SU-DHL-6 (cell line): ENCODE measurements at regions not wholly inside any gene's neighbourhood (a gene's known extent, or its start where the extent isn't known, plus 50 kb on each side); places are given as distances from the start of the nearest gene placed in this dataset.

ENCODE experiments used
- H2AFZ ChIP-seq: fragments of 200-600 bp; sonication (generic); 2 replicates; pipeline ENCODE4 v1.6.1; 2014; ENCODE audit warnings: low read depth, mild to moderate bottlenecking, moderate library complexity, mixed read lengths, antibody characterized with exemption, low read length; ENCODE audit not compliant: severe bottlenecking
- H3F3A ChIP-seq: fragments of 200-600 bp; shearing (Covaris generic); 2 replicates; pipeline ENCODE4 v1.6.0; 2016; ENCODE audit warnings: antibody characterized with exemption, mild to moderate bottlenecking; ENCODE audit not compliant: insufficient read depth
- H3K27ac ChIP-seq: fragments of 200-600 bp; sonication (generic); 2 replicates; pipeline ENCODE4 v1.5.1; 2016; ENCODE audit warnings: low read depth, mild to moderate bottlenecking, low read length, moderate library complexity, mixed read lengths
- H3K27me3 ChIP-seq: fragments of 200-600 bp; sonication (generic), shearing (Covaris generic); 2 replicates; pipeline ENCODE4 v1.6.0; 2014; ENCODE audit warnings: mild to moderate bottlenecking, low read length
- H3K36me3 ChIP-seq: fragments of 200-600 bp; sonication (generic); 2 replicates; pipeline ENCODE4 v1.6.1; 2014; ENCODE audit warnings: mild to moderate bottlenecking, low read length, mixed read lengths
- H3K4me2 ChIP-seq: fragments of 300-600, 200-600 bp; shearing (Covaris generic), sonication (generic); 2 replicates; pipeline ENCODE4 v1.6.0; 2014; ENCODE audit warnings: low read length, low read depth, mild to moderate bottlenecking; ENCODE audit not compliant: poor library complexity, severe bottlenecking
- H3K4me3 ChIP-seq: fragments of 200-600 bp; sonication (generic); 2 replicates; pipeline ENCODE4 v1.5.1; 2014; ENCODE audit warnings: antibody characterized with exemption, low read length, mild to moderate bottlenecking, mixed read lengths; ENCODE audit not compliant: insufficient read depth, poor library complexity, severe bottlenecking
- H3K79me2 ChIP-seq: fragments of 200-600 bp; sonication (generic); 2 replicates; pipeline ENCODE4 v1.6.1; 2014; ENCODE audit warnings: mild to moderate bottlenecking, low read length, moderate library complexity; ENCODE audit not compliant: insufficient read depth
- H3K9ac ChIP-seq: fragments of 200-600 bp; sonication (generic); 2 replicates; pipeline ENCODE4 v1.7.0; 2014; ENCODE audit warnings: mild to moderate bottlenecking, low read length
- H3K9me2 ChIP-seq: fragments of 200-600 bp; sonication (generic); replicated peaks from 2 replicates; pipeline ENCODE4 v1.6.1; 2014; ENCODE audit warnings: low read length; ENCODE audit not compliant: insufficient read depth
- H3K9me3 ChIP-seq: fragments of 200-600 bp; sonication (generic); 2 replicates; pipeline ENCODE4 v1.6.1; 2014; ENCODE audit warnings: low read length, mixed read lengths; ENCODE audit not compliant: insufficient read depth
- H4K20me1 ChIP-seq: fragments of 200-600 bp; sonication (generic); 2 replicates; pipeline ENCODE4 v1.6.1; 2014; ENCODE audit warnings: low read depth, mild to moderate bottlenecking, antibody characterized with exemption, low read length, moderate library complexity, mixed read lengths
- CTCF ChIP-seq: fragments of 200-600 bp; sonication (generic); IDR thresholded peaks from one replicate; pipeline ENCODE4 v1.5.1; 2017; ENCODE audit warnings: antibody characterized with exemption, mild to moderate bottlenecking, low read length, moderate library complexity; ENCODE audit not compliant: insufficient read depth, poor library complexity, severe bottlenecking
- EZH2phosphoT487 ChIP-seq: fragments of 200-600 bp; sonication (generic), shearing (Covaris generic); conservative IDR thresholded peaks from 2 replicates; pipeline ENCODE4 v1.6.1; 2018; ENCODE audit warnings: mild to moderate bottlenecking, antibody characterized with exemption, low read length, moderate library complexity, mixed read lengths

- Histone ChIP-seq H2AFZ (no peak overlapping the region), H3K4me3 (no peak overlapping the region), H3K9me2 (no peaks in the 10 kb centered on the region), H4K20me1 (no peaks in the 10 kb centered on the region), H3K79me2 (no peaks in the 10 kb centered on the region), H3K9me3 (no peaks in the 10 kb centered on the region), H3K9ac (no peak overlapping the region), H3K27me3 (no peaks in the 10 kb centered on the region), H3K36me3 (no peaks in the 10 kb centered on the region), H3K27ac (no peak overlapping the region), H3K4me2 (no peak overlapping the region), H3F3A (no peaks in the 10 kb centered on the region)
- TF ChIP-seq EZH2phosphoT487: no peak
- no peak for TF ChIP-seq CTCF
Measured at GRCh38 chr5:57382655-57383054, 100.0 kb downstream of the ACTBL2 start.

DNA sequence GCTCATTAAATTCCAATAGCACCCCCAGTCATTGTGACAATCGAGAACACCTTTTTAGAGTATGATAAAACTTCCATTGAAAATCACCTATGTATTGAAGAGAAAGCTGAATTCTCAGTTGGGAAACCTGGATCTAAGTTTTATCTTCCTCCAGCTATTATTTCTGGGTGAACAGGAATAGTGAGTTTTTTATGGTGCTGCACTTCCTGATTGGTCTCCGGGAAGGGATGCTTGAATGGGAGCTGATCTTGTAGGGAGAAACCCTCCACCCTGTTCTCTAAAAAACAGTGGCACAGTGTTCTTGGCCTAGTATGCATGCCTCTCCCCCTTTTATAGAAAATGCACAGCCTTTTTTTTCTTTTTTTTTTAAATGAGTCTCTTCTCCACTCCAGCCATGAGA, 112.2 kb downstream of the ACTBL2 start:
- Histone ChIP-seq H3K4me2 (no peak overlapping the region), H2AFZ (no peak overlapping the region)

GRCh38 chr5:57368010-57368409, 114.6 kb downstream of the ACTBL2 start:
- no peaks in the 10 kb centered on the region for H3K79me2 ChIP-seq
- no peak overlapping the region for H3K4me2 ChIP-seq
- H3K9ac ChIP-seq: no peak overlapping the region
- no peaks in the 10 kb centered on the region for H3F3A ChIP-seq
- H3K4me3 ChIP-seq: no peak overlapping the region
- H3K9me3 ChIP-seq: no peaks in the 10 kb centered on the region
- no peaks in the 10 kb centered on the region for H3K36me3 ChIP-seq
- no peaks in the 10 kb centered on the region for H3K9me2 ChIP-seq
- no peak overlapping the region for H2AFZ ChIP-seq
- H3K27ac ChIP-seq: no peak overlapping the region
- no peaks in the 10 kb centered on the region for H4K20me1 ChIP-seq
- no peak for TF ChIP-seq CTCF
- TF ChIP-seq EZH2phosphoT487: no peak
- H3K27me3 ChIP-seq: no peaks in the 10 kb centered on the region

More for the DNA sequence above, 112.2 kb downstream of the ACTBL2 start:
- Histone ChIP-seq H3K9ac (no peak overlapping the region), H3K4me3 (no peak overlapping the region), H3K27me3 (no peaks in the 10 kb centered on the region), H3K36me3 (no peaks in the 10 kb centered on the region), H3K9me2 (no peaks in the 10 kb centered on the region), H3F3A (no peaks in the 10 kb centered on the region), H3K27ac (no peak overlapping the region), H3K79me2 (no peaks in the 10 kb centered on the region), H4K20me1 (no peaks in the 10 kb centered on the region), H3K9me3 (no peaks in the 10 kb centered on the region)
- no peak for TF ChIP-seq CTCF
- no peak for TF ChIP-seq EZH2phosphoT487
